ENCODE measurements at regions not wholly inside any gene's neighbourhood (a gene's known extent, or its start where the extent isn't known, plus 50 kb on each side); places are given as distances from the start of the nearest gene placed in this dataset.

GRCh38 chrY:8151561-8151960 lies 1185.7 kb upstream of the TSPY4 start:
- Mint-ChIP-seq H3K4me3 (no peak overlapping the region), H3K9me3 (peaks cover 3% of the 10 kb centered on the region), H3K36me3 (no peaks in the 10 kb centered on the region), H3K4me1 (no peaks in the 10 kb centered on the region), H3K27ac (no peak overlapping the region)
- ATAC-seq (no peak), DNase-seq (ENCODE audit: low spot score in 2 of 2) (no peak)

DNA sequence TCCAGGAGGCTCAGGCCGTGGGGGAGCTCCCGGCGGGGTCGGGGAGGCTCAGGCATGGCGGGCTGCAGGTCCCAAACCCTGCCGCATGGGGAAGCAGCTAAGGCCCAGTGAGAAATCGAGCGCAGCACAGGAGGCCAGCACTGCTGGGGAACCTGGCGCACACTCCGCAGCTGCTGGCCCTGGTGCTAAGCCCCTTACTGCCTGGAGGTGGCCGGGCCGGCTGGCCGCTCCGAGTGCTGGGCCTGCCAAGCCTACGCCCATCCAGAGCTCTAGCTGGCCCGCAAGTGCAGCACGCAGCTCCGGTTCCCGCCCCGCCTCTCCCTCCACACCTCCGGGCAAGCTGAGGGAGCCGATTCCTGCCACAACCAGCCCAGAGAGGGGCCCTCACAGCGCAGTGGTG lies 1208.7 kb upstream of the TSPY4 start:
- H3K4me1 Mint-ChIP-seq = no peaks in the 10 kb centered on the region
- H3K36me3 Mint-ChIP-seq = no peaks in the 10 kb centered on the region
- no peak overlapping the region for H3K4me3 Mint-ChIP-seq
- ATAC-seq (no peak), DNase-seq (ENCODE audit: low spot score in 2 of 2) (no peak)
- H3K27ac Mint-ChIP-seq = no peak overlapping the region
- H3K9me3 Mint-ChIP-seq = no peaks in the 10 kb centered on the region

DNA sequence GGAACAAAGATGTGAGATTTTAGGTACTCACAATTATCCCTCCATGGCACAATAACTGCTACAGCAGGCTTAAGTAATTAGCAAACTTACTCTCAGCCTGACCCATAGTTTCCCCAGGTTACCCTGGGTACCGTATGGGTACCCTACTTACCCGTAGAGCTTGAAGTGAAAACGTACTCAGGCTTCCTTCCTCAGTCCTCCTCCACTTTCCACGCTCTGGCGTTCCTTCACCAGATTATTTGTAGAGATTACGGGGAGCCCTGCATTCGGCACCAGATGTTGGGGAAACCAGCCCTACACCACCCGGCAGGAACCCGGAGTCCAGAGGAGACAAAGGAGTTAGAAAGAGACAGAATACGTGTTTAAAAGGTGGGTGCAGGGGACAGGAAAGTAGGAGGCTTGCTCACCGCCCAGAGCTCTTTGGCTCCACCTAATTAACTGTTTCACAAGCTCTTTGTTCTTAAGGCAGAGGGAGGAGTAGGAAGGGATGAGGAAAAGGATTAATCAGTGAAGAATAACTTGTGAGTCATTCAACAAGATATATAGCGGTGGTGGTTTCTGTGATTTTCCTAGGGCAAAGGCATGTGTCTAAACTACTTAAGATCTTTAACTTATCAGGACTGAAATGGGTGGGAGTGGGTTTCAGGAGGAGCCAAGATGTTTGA lies 1211.2 kb upstream of the TSPY4 start:
- no peak for ATAC-seq
- H3K4me3 Mint-ChIP-seq = no peak overlapping the region
- no peaks in the 10 kb centered on the region for H3K36me3 Mint-ChIP-seq
- no peak for DNase-seq (ENCODE audit: low spot score in 2 of 2)
- no peaks in the 10 kb centered on the region for H3K4me1 Mint-ChIP-seq
- no peaks in the 10 kb centered on the region for H3K9me3 Mint-ChIP-seq
- H3K27ac Mint-ChIP-seq = no peak overlapping the region

DNA sequence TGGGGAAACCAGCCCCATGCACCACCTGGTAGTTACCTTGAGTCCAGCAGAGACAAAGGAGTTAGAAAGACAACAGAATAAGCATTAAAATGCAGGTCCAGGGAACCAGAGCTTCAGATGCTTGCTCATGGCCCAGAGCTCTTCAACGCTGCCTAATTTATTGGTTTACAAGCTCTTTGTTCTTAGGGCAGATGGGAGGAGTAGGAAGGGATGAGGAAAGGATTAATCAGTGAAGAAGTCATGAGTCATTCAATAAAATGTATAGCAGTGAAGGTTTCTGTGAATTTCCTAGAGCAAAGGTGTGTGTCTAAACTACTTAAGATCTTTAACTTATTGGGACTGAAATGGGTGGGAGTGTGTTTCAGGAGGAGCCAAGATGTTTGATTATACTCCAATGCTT lies 1210.3 kb upstream of the AMELY start:
- Mint-ChIP-seq H3K4me3 (no peak overlapping the region), H3K9me3 (no peaks in the 10 kb centered on the region), H3K27ac (no peak overlapping the region), H3K36me3 (no peaks in the 10 kb centered on the region), H3K4me1 (no peaks in the 10 kb centered on the region)
- ATAC-seq (no peak), DNase-seq (ENCODE audit: low spot score in 2 of 2) (no peak)

GRCh38 chrY:8094429-8094828 lies 1182.9 kb upstream of the AMELY start:
- no peaks in the 10 kb centered on the region for H3K36me3 Mint-ChIP-seq
- no peak overlapping the region for H3K27ac Mint-ChIP-seq
- H3K4me3 Mint-ChIP-seq = no peak overlapping the region
- H3K9me3 Mint-ChIP-seq = no peaks in the 10 kb centered on the region
- ATAC-seq (no peak), DNase-seq (ENCODE audit: low spot score in 2 of 2) (no peak)
- no peaks in the 10 kb centered on the region for H3K4me1 Mint-ChIP-seq

GRCh38 chrY:8092926-8093325 lies 1181.4 kb upstream of the AMELY start:
- H3K4me3 Mint-ChIP-seq = no peak overlapping the region
- no peaks in the 10 kb centered on the region for H3K4me1 Mint-ChIP-seq
- no peaks in the 10 kb centered on the region for H3K9me3 Mint-ChIP-seq
- DNase-seq (ENCODE audit: low spot score in 2 of 2) (no peak), ATAC-seq (no peak)
- H3K36me3 Mint-ChIP-seq = no peaks in the 10 kb centered on the region
- no peak overlapping the region for H3K27ac Mint-ChIP-seq

- H3K4me1 Mint-ChIP-seq = no peaks in the 10 kb centered on the region
- H3K9me3 Mint-ChIP-seq = peaks cover 2% of the 10 kb centered on the region
- DNase-seq (ENCODE audit: low spot score in 2 of 2) (no peak), ATAC-seq (no peak)
- H3K27ac Mint-ChIP-seq = no peak overlapping the region
- no peak overlapping the region for H3K4me3 Mint-ChIP-seq
- H3K36me3 Mint-ChIP-seq = no peaks in the 10 kb centered on the region
Measured at GRCh38 chrY:8085925-8086324, 1174.4 kb upstream of the AMELY start.

DNA sequence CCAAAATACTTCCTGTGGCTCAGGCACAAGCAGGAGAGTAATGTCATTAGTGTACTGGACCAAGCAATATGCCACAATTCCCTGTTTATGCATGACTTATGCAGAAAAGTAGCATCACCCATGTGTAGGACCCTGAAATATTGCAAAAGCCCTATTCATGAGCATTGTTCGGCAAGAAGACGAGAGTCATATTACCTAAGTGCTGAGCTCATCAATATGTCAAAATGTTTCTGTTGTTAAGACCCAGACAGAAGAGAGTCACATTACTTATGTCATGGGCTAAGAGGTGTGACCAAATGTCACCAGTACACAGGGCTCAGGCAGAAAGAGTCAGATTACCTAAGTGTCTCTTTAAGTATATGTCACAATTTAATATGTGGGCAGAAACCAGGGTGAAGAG lies 1172.6 kb upstream of the AMELY start:
- no peak for DNase-seq (ENCODE audit: low spot score in 2 of 2)
- Mint-ChIP-seq H3K27ac (no peak overlapping the region), H3K36me3 (no peaks in the 10 kb centered on the region), H3K9me3 (peaks cover 2% of the 10 kb centered on the region), H3K4me3 (no peak overlapping the region), H3K4me1 (no peaks in the 10 kb centered on the region)
- ATAC-seq = no peak

GRCh38 chrY:8081151-8081550 lies 1169.6 kb upstream of the AMELY start:
- ATAC-seq = no peak
- H3K36me3 Mint-ChIP-seq = no peaks in the 10 kb centered on the region
- H3K27ac Mint-ChIP-seq = no peak overlapping the region
- no peaks in the 10 kb centered on the region for H3K4me1 Mint-ChIP-seq
- peaks cover 2% of the 10 kb centered on the region for H3K9me3 Mint-ChIP-seq
- no peak for DNase-seq (ENCODE audit: low spot score in 2 of 2)
- H3K4me3 Mint-ChIP-seq = no peak overlapping the region

GRCh38 chrY:8065220-8065619 lies 1153.7 kb upstream of the AMELY start:
- Mint-ChIP-seq H3K4me3 (no peak overlapping the region), H3K27ac (no peak overlapping the region), H3K9me3 (peaks cover 3% of the 10 kb centered on the region), H3K4me1 (no peaks in the 10 kb centered on the region), H3K36me3 (no peaks in the 10 kb centered on the region)
- DNase-seq (ENCODE audit: low spot score in 2 of 2) (no peak), ATAC-seq (no peak)

DNA sequence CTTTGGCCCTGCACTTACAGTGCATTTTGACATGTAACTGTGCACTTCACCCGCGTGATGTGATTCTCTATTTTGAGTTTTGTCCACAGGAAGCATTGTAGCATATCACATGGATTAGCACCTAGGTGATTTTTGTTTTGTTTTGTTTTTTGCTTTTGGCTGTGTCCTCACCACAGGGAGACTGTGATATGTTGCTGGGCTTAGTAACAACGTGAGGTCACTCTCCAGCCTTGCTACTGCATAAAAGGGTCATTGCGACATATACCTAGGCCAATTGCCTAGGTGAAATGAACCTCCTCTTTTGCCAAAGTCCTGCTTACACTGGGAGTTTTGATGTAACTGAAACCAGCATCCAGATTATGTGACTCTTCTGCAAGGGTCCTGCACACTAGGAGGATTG lies 1152.9 kb upstream of the AMELY start:
- Mint-ChIP-seq H3K9me3 (peaks cover 3% of the 10 kb centered on the region), H3K4me1 (no peaks in the 10 kb centered on the region), H3K27ac (no peak overlapping the region), H3K36me3 (no peaks in the 10 kb centered on the region), H3K4me3 (no peak overlapping the region)
- DNase-seq (ENCODE audit: low spot score in 2 of 2) (no peak), ATAC-seq (no peak)

DNA sequence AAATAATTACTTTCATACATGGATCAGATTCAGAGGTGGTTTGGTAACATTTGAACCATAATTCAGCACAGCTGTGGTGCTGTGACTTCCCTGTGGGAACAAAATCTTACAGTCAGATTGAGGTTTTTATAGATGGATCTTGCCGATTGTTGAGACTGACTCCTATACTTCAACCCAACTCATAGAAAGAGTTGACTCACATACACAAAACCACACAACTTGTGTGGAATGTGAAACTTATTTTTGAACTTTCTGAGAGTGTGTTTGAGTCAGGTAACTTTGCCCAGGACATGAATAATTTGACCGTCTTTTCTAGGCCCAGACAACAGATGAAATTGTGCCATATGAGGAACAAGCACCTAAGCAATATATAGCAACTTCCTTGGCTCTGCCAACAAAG lies 1152.4 kb upstream of the AMELY start:
- no peak for DNase-seq (ENCODE audit: low spot score in 2 of 2)
- Mint-ChIP-seq H3K4me1 (no peaks in the 10 kb centered on the region), H3K27ac (no peak overlapping the region), H3K4me3 (no peak overlapping the region), H3K36me3 (no peaks in the 10 kb centered on the region), H3K9me3 (no peaks in the 10 kb centered on the region)
- no peak for ATAC-seq

GRCh38 chrY:8058613-8059012 lies 1147.1 kb upstream of the AMELY start:
- H3K4me1 Mint-ChIP-seq = no peaks in the 10 kb centered on the region
- no peak for ATAC-seq
- H3K9me3 Mint-ChIP-seq = no peaks in the 10 kb centered on the region
- DNase-seq (ENCODE audit: low spot score in 2 of 2) = no peak
- no peak overlapping the region for H3K27ac Mint-ChIP-seq
- no peak overlapping the region for H3K4me3 Mint-ChIP-seq
- H3K36me3 Mint-ChIP-seq = no peaks in the 10 kb centered on the region

GRCh38 chrY:8051340-8051739 lies 1139.8 kb upstream of the AMELY start:
- H3K36me3 Mint-ChIP-seq = no peaks in the 10 kb centered on the region
- H3K27ac Mint-ChIP-seq = no peak overlapping the region
- DNase-seq (ENCODE audit: low spot score in 2 of 2) (no peak), ATAC-seq (no peak)
- H3K4me3 Mint-ChIP-seq = no peak overlapping the region
- no peaks in the 10 kb centered on the region for H3K9me3 Mint-ChIP-seq
- no peaks in the 10 kb centered on the region for H3K4me1 Mint-ChIP-seq

GRCh38 chrY:8041238-8041637 lies 1129.7 kb upstream of the AMELY start:
- Mint-ChIP-seq H3K36me3 (no peaks in the 10 kb centered on the region), H3K9me3 (no peaks in the 10 kb centered on the region), H3K4me1 (no peaks in the 10 kb centered on the region), H3K4me3 (no peak overlapping the region), H3K27ac (no peak overlapping the region)
- DNase-seq (ENCODE audit: low spot score in 2 of 2) = no peak
- no peak for ATAC-seq

- no peaks in the 10 kb centered on the region for H3K36me3 Mint-ChIP-seq
- ATAC-seq = no peak
- no peak overlapping the region for H3K4me3 Mint-ChIP-seq
- no peak overlapping the region for H3K27ac Mint-ChIP-seq
- H3K4me1 Mint-ChIP-seq = no peaks in the 10 kb centered on the region
- no peaks in the 10 kb centered on the region for H3K9me3 Mint-ChIP-seq
- no peak for DNase-seq (ENCODE audit: low spot score in 2 of 2)
Measured at GRCh38 chrY:8036563-8036962, 1125.0 kb upstream of the AMELY start.

DNA sequence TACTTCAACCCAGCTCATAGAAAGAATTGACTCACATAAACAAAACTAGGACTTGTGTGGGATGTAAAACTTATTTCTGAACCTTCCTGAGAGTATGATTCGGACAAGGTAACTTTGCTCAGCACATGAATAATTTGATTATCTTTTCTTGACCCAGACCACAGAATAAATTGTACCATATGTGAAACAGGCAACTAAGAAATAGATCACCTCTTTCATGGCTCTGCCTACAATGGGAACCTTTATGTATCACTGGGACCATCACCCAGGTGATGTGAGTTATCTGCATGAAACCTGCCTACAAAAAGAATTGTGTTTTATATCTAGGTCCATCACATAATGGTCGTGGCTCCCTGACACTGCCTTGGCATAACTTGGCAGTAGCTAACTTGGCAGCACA lies 1124.1 kb upstream of the AMELY start:
- ATAC-seq = peak; percentile 55
- no peaks in the 10 kb centered on the region for H3K4me1 Mint-ChIP-seq
- H3K36me3 Mint-ChIP-seq = no peaks in the 10 kb centered on the region
- H3K4me3 Mint-ChIP-seq = no peak overlapping the region
- H3K27ac Mint-ChIP-seq = no peak overlapping the region
- H3K9me3 Mint-ChIP-seq = no peaks in the 10 kb centered on the region
- no peak for DNase-seq (ENCODE audit: low spot score in 2 of 2)
